ENCODE measurements at regions not wholly inside any gene's neighbourhood (a gene's known extent, or its start where the extent isn't known, plus 50 kb on each side); places are given as distances from the start of the nearest gene placed in this dataset.

DNA sequence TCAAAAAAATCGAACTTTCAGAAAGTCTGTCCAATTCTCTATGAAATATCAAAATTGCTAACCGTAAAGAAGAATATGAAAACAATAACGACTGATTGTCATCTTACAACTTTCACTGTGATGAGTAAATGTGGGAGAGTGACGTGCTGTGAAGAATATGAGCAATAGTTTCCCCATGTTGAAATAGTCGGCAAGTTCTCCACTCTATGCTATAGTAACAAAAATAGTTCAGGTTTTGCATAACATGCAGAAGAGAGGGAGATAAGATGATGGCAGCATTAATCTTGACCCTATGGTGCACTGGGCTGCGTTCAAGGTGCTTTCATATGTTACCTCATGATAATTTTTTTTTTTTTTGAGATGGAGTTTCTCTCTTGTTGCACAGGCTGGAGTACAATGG is 196.8 kb upstream of the CYRIA start:
- ATAC-seq (no peak), DNase-seq (ENCODE audit: low spot score) (no peak)
- no peak overlapping the region for H3K4me3 Mint-ChIP-seq
- no peaks in the 10 kb centered on the region for H3K4me1 Mint-ChIP-seq
- H3K27ac Mint-ChIP-seq: no peak overlapping the region
- peaks cover 3% of the 10 kb centered on the region; the same call in 2 of the 3 replicates for H3K9me3 Mint-ChIP-seq
- TF ChIP-seq, protein P1, sequence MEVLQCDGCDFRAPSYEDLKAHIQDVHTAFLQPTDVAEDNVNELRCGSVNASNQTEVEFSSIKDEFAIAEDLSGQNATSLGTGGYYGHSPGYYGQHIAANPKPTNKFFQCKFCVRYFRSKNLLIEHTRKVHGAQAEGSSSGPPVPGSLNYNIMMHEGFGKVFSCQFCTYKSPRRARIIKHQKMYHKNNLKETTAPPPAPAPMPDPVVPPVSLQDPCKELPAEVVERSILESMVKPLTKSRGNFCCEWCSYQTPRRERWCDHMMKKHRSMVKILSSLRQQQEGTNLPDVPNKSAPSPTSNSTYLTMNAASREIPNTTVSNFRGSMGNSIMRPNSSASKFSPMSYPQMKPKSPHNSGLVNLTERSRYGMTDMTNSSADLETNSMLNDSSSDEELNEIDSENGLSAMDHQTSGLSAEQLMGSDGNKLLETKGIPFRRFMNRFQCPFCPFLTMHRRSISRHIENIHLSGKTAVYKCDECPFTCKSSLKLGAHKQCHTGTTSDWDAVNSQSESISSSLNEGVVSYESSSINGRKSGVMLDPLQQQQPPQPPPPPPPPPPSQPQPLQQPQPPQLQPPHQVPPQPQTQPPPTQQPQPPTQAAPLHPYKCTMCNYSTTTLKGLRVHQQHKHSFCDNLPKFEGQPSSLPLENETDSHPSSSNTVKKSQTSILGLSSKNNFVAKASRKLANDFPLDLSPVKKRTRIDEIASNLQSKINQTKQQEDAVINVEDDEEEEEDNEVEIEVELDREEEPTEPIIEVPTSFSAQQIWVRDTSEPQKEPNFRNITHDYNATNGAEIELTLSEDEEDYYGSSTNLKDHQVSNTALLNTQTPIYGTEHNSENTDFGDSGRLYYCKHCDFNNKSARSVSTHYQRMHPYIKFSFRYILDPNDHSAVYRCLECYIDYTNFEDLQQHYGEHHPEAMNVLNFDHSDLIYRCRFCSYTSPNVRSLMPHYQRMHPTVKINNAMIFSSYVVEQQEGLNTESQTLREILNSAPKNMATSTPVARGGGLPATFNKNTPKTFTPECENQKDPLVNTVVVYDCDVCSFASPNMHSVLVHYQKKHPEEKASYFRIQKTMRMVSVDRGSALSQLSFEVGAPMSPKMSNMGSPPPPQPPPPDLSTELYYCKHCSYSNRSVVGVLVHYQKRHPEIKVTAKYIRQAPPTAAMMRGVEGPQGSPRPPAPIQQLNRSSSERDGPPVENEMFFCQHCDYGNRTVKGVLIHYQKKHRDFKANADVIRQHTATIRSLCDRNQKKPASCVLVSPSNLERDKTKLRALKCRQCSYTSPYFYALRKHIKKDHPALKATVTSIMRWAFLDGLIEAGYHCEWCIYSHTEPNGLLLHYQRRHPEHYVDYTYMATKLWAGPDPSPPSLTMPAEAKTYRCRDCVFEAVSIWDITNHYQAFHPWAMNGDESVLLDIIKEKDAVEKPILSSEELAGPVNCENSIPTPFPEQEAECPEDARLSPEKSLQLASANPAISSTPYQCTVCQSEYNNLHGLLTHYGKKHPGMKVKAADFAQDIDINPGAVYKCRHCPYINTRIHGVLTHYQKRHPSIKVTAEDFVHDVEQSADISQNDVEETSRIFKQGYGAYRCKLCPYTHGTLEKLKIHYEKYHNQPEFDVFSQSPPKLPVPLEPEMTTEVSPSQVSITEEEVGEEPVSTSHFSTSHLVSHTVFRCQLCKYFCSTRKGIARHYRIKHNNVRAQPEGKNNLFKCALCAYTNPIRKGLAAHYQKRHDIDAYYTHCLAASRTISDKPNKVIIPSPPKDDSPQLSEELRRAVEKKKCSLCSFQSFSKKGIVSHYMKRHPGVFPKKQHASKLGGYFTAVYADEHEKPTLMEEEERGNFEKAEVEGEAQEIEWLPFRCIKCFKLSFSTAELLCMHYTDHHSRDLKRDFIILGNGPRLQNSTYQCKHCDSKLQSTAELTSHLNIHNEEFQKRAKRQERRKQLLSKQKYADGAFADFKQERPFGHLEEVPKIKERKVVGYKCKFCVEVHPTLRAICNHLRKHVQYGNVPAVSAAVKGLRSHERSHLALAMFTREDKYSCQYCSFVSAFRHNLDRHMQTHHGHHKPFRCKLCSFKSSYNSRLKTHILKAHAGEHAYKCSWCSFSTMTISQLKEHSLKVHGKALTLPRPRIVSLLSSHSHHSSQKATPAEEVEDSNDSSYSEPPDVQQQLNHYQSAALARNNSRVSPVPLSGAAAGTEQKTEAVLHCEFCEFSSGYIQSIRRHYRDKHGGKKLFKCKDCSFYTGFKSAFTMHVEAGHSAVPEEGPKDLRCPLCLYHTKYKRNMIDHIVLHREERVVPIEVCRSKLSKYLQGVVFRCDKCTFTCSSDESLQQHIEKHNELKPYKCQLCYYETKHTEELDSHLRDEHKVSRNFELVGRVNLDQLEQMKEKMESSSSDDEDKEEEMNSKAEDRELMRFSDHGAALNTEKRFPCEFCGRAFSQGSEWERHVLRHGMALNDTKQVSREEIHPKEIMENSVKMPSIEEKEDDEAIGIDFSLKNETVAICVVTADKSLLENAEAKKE (CRISPR knock-in tag; IDR thresholded peaks at IDR 0.05): no peak
- no peak for TF ChIP-seq STAT1 (IDR thresholded peaks at IDR 0.05; ENCODE audit: unreplicated experiment)
- TF ChIP-seq NANOG (IDR thresholded peaks at IDR 0.05; ENCODE audit: borderline replicate concordance): no peak
- TF ChIP-seq, protein P2, sequence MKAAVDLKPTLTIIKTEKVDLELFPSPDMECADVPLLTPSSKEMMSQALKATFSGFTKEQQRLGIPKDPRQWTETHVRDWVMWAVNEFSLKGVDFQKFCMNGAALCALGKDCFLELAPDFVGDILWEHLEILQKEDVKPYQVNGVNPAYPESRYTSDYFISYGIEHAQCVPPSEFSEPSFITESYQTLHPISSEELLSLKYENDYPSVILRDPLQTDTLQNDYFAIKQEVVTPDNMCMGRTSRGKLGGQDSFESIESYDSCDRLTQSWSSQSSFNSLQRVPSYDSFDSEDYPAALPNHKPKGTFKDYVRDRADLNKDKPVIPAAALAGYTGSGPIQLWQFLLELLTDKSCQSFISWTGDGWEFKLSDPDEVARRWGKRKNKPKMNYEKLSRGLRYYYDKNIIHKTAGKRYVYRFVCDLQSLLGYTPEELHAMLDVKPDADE (IDR thresholded peaks at IDR 0.05): no peak
- no peak for TF ChIP-seq ZNF331 (CRISPR knock-in tag; IDR thresholded peaks at IDR 0.05; ENCODE audit: low read depth)
- TF ChIP-seq EZH2phosphoT487 (IDR thresholded peaks at IDR 0.05; ENCODE audit: unreplicated experiment): no peak
- no peak for TF ChIP-seq CREB1 (CRISPR knock-in tag; IDR thresholded peaks at IDR 0.05; ENCODE audit: low read depth)
- TF ChIP-seq, protein P3, sequence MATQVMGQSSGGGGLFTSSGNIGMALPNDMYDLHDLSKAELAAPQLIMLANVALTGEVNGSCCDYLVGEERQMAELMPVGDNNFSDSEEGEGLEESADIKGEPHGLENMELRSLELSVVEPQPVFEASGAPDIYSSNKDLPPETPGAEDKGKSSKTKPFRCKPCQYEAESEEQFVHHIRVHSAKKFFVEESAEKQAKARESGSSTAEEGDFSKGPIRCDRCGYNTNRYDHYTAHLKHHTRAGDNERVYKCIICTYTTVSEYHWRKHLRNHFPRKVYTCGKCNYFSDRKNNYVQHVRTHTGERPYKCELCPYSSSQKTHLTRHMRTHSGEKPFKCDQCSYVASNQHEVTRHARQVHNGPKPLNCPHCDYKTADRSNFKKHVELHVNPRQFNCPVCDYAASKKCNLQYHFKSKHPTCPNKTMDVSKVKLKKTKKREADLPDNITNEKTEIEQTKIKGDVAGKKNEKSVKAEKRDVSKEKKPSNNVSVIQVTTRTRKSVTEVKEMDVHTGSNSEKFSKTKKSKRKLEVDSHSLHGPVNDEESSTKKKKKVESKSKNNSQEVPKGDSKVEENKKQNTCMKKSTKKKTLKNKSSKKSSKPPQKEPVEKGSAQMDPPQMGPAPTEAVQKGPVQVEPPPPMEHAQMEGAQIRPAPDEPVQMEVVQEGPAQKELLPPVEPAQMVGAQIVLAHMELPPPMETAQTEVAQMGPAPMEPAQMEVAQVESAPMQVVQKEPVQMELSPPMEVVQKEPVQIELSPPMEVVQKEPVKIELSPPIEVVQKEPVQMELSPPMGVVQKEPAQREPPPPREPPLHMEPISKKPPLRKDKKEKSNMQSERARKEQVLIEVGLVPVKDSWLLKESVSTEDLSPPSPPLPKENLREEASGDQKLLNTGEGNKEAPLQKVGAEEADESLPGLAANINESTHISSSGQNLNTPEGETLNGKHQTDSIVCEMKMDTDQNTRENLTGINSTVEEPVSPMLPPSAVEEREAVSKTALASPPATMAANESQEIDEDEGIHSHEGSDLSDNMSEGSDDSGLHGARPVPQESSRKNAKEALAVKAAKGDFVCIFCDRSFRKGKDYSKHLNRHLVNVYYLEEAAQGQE (IDR thresholded peaks at IDR 0.05; ENCODE audit: unreplicated experiment): no peak
- TF ChIP-seq, protein P4, sequence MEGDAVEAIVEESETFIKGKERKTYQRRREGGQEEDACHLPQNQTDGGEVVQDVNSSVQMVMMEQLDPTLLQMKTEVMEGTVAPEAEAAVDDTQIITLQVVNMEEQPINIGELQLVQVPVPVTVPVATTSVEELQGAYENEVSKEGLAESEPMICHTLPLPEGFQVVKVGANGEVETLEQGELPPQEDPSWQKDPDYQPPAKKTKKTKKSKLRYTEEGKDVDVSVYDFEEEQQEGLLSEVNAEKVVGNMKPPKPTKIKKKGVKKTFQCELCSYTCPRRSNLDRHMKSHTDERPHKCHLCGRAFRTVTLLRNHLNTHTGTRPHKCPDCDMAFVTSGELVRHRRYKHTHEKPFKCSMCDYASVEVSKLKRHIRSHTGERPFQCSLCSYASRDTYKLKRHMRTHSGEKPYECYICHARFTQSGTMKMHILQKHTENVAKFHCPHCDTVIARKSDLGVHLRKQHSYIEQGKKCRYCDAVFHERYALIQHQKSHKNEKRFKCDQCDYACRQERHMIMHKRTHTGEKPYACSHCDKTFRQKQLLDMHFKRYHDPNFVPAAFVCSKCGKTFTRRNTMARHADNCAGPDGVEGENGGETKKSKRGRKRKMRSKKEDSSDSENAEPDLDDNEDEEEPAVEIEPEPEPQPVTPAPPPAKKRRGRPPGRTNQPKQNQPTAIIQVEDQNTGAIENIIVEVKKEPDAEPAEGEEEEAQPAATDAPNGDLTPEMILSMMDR (conservative IDR thresholded peaks at IDR 0.05; ENCODE audit: low read depth in 2 of 2): no peak
- no peak for TF ChIP-seq EZH2 (IDR thresholded peaks at IDR 0.05; ENCODE audit: low read depth, unreplicated experiment)
- no peak for TF ChIP-seq ZNF114 (CRISPR knock-in tag; IDR thresholded peaks at IDR 0.05)
- no peak for TF ChIP-seq JUNB (IDR thresholded peaks at IDR 0.05; ENCODE audit: unreplicated experiment)
- no peak for TF ChIP-seq POLR2AphosphoS5 (IDR thresholded peaks at IDR 0.05; ENCODE audit: low read depth)
- no peaks in the 10 kb centered on the region for H3K36me3 ChIP-seq (ENCODE audit: insufficient read depth)
- H2AFZ ChIP-seq: no peak overlapping the region
- H3K27me3 Mint-ChIP-seq (ENCODE audit: insufficient read depth, low read depth, poor library complexity): no peaks in the 10 kb centered on the region
- H3K4me2 ChIP-seq: no peak overlapping the region
- H4K20me1 ChIP-seq (replicated peaks; ENCODE audit: insufficient read depth): no peaks in the 10 kb centered on the region
- H3F3A ChIP-seq (replicated peaks; ENCODE audit: low read depth): no peaks in the 10 kb centered on the region
- H3K9me2 ChIP-seq (ENCODE audit: insufficient read depth): no peaks in the 10 kb centered on the region
- no peaks in the 10 kb centered on the region for H3K4me1 ChIP-seq (ENCODE audit: insufficient read depth)
- no peaks in the 10 kb centered on the region for H3K79me2 ChIP-seq (replicated peaks; ENCODE audit: insufficient read depth)
- H3K27ac ChIP-seq (ENCODE audit: low read depth): no peak overlapping the region
- H3K4me3 ChIP-seq: no peak overlapping the region
- H3K36me3 Mint-ChIP-seq (ENCODE audit: low read depth): no peaks in the 10 kb centered on the region
- H3K27me3 ChIP-seq (ENCODE audit: insufficient read depth): no peaks in the 10 kb centered on the region

All from GM23338 (cell line).